Mammary epithelial cell (primary cell): ENCODE measurements at regions not wholly inside any gene's neighbourhood (a gene's known extent, or its start where the extent isn't known, plus 50 kb on each side); places are given as distances from the start of the nearest gene placed in this dataset.

Experiments
- CTCF ChIP-seq, 2 donors: IDR thresholded peaks in 1 of 2; conservative IDR thresholded peaks in 1 of 2; 2 replicates each; pipeline ENCODE4 v1.5.1; 2011 to 2012; ENCODE audit warnings: inconsistent platforms in 2 of 2, low read length in 2 of 2, mild to moderate bottlenecking in 2 of 2, control low read depth in 1 of 2, low read depth in 1 of 2; ENCODE audit not compliant: insufficient read depth in 1 of 2; ENCODE audit errors: extremely low read depth in 1 of 2
- EZH2 ChIP-seq: IDR thresholded peaks from 2 replicates; pipeline ENCODE4 v1.6.1; 2012; ENCODE audit warnings: low read length, inconsistent platforms, borderline replicate concordance

- TF ChIP-seq CTCF (conservative IDR thresholded peaks at IDR 0.05 in 1 of 2, IDR thresholded peaks at IDR 0.05 in 1 of 2; ENCODE audit: extremely low read depth in 1 of 2, insufficient read depth in 1 of 2, low read depth in 1 of 2, low read length in 2 of 2): no peak
- TF ChIP-seq EZH2: no peak
These were observed 268.1 kb upstream of the UBE2E2 start for GRCh38 chr3:22935040-22935439.
